Progenitor cell of endocrine pancreas (in vitro differentiated cells): ENCODE measurements at regions not wholly inside any gene's neighbourhood (a gene's known extent, or its start where the extent isn't known, plus 50 kb on each side); places are given as distances from the start of the nearest gene placed in this dataset.

Experiments
- DNase-seq: peaks from one replicate; pipeline ENCODE4 v3.0.0; 2021; ENCODE audit warnings: low spot score; ENCODE audit not compliant: unreplicated experiment
- H3K27ac Mint-ChIP-seq: 2 replicates; pipeline ENCODE4 v1.8.0; 2021; ENCODE audit warnings: mild to moderate bottlenecking, moderate library complexity, mixed read lengths
- H3K27me3 Mint-ChIP-seq: 2 replicates; pipeline ENCODE4 v1.8.0; 2021; ENCODE audit warnings: mixed read lengths
- H3K36me3 Mint-ChIP-seq: 2 replicates; pipeline ENCODE4 v1.8.0; 2022; ENCODE audit warnings: mixed read lengths; ENCODE audit not compliant: insufficient read depth
- H3K4me1 Mint-ChIP-seq: 2 replicates; pipeline ENCODE4 v1.8.0; 2021; ENCODE audit warnings: low read depth, mixed read lengths
- H3K4me3 Mint-ChIP-seq: 2 replicates; pipeline ENCODE4 v1.8.0; 2021; ENCODE audit warnings: low read depth, mild to moderate bottlenecking, moderate library complexity, mixed read lengths
- H3K9me3 Mint-ChIP-seq: 2 replicates; pipeline ENCODE4 v1.8.0; 2021; ENCODE audit warnings: low read depth, mixed read lengths
- CTCF ChIP-seq: fragments of 200-600 bp; sonication (generic); IDR thresholded peaks from one replicate; pipeline ENCODE4 v1.5.0; 2021; ENCODE audit warnings: antibody characterized with exemption, mild to moderate bottlenecking; ENCODE audit not compliant: unreplicated experiment

DNA sequence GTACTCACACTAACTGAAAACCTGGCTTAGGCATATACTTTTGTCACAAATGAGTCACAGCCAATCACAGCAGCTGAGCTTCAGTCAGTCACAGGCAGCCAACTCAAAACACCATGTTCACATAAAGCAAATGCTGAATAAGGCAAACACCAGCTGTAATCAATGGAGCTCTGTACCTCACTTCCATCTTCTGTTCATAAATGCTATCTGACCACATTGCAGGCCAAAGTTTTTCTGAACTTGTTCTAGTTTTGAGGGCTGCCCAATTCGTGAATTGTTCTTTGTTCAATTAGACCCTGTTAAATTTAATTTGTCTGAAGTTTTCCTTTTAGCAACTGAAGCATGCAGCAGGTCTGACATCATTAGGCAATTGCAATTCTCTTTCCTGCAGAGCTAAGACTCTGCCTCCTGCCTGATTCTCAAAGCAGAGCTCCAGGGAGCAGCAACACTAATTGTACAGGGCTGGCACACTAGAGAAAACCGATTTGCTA is 129.9 kb downstream of the WIF1 start:
- DNase-seq = no peak

GRCh38 chr12:64992116-64992515 is 129.0 kb downstream of the WIF1 start:
- peaks cover 6% of the 10 kb centered on the region for H3K27me3 Mint-ChIP-seq
- no peak for TF ChIP-seq CTCF
- no peak for DNase-seq
- peaks cover 8% of the 10 kb centered on the region for H3K4me1 Mint-ChIP-seq
- no peak overlapping the region for H3K27ac Mint-ChIP-seq
- no peak overlapping the region for H3K4me3 Mint-ChIP-seq
- peaks cover 14% of the 10 kb centered on the region for H3K9me3 Mint-ChIP-seq
- peaks cover 3% of the 10 kb centered on the region for H3K36me3 Mint-ChIP-seq

More for the DNA sequence above, 129.9 kb downstream of the WIF1 start:
- H3K4me3 Mint-ChIP-seq = no peak overlapping the region
- H3K9me3 Mint-ChIP-seq = peaks cover 14% of the 10 kb centered on the region
- peaks cover 6% of the 10 kb centered on the region for H3K27me3 Mint-ChIP-seq
- peaks cover 3% of the 10 kb centered on the region for H3K36me3 Mint-ChIP-seq
- no peak overlapping the region for H3K27ac Mint-ChIP-seq
- H3K4me1 Mint-ChIP-seq = peaks cover 6% of the 10 kb centered on the region
- TF ChIP-seq CTCF = no peak

- Mint-ChIP-seq H3K9me3 (peaks cover 14% of the 10 kb centered on the region), H3K27me3 (peaks cover 6% of the 10 kb centered on the region), H3K36me3 (peaks cover 3% of the 10 kb centered on the region), H3K4me1 (peaks cover 11% of the 10 kb centered on the region), H3K27ac (no peak overlapping the region), H3K4me3 (no peak overlapping the region)
- DNase-seq = no peak
- no peak for TF ChIP-seq CTCF
Measured at GRCh38 chr12:64992641-64993040, 128.5 kb downstream of the WIF1 start.

GRCh38 chr12:64993461-64993860 is 127.6 kb downstream of the WIF1 start:
- H3K36me3 Mint-ChIP-seq = peaks cover 3% of the 10 kb centered on the region
- no peak overlapping the region for H3K4me3 Mint-ChIP-seq
- H3K9me3 Mint-ChIP-seq = peaks cover 14% of the 10 kb centered on the region
- DNase-seq = no peak
- H3K27ac Mint-ChIP-seq = no peak overlapping the region
- H3K27me3 Mint-ChIP-seq = peaks cover 6% of the 10 kb centered on the region
- H3K4me1 Mint-ChIP-seq = peaks cover 20% of the 10 kb centered on the region
- no peak for TF ChIP-seq CTCF

DNA sequence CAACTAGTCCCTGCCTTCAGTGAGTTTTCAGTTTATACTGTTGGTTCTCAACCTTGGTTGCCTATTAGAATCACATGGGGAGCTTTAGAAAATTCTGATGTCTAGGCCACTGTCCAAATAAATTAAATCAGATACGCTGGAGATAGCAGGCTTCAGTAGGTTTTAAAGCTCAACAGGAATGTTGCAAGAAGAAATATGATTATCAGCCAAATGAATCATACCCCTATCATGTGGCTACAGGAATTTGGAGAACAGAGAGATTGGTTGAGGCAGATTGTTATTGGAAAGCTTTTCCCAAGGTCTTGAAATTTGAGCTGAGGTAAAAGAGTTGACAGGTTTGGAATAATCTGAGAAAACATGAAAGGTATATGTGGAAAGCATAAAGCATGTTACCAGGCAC is 125.3 kb downstream of the WIF1 start:
- H3K4me3 Mint-ChIP-seq = no peak overlapping the region
- no peak for DNase-seq
- no peak overlapping the region for H3K27ac Mint-ChIP-seq
- H3K9me3 Mint-ChIP-seq = peaks cover 8% of the 10 kb centered on the region
- no peak for TF ChIP-seq CTCF
- peaks cover 1% of the 10 kb centered on the region for H3K36me3 Mint-ChIP-seq
- peaks cover 6% of the 10 kb centered on the region for H3K27me3 Mint-ChIP-seq
- peaks cover 42% of the 10 kb centered on the region for H3K4me1 Mint-ChIP-seq
